T-cell (primary cell): ENCODE measurements at regions not wholly inside any gene's neighbourhood (a gene's known extent, or its start where the extent isn't known, plus 50 kb on each side); places are given as distances from the start of the nearest gene placed in this dataset.

Experiments used
- ATAC-seq, 4 experiments: fragments of 200-7000 bp in 3 of 4; fragments of 150-1000 bp in 1 of 4; cut with Tn5 transposase; replicated peaks in 1 of 4; 1 replicate in 3 of 4; 2 replicates in 1 of 4; pipeline ENCODE4 v1.10.0; 2021; ENCODE audit warnings: moderate library complexity in 3 of 4, mild to moderate bottlenecking in 2 of 4, moderate number of reproducible peaks in 1 of 4
- CTCF ChIA-PET, 2 donors: fragments of 300-600 bp; sonication (Branson Sonifier 250); formaldehyde crosslinking; loops; one replicate each; lab custom pipeline; 2022; ENCODE audit warnings: antibody characterized with exemption in 2 of 2; lab: Charles Lee
- POLR2A ChIA-PET, 2 donors: fragments of 300-600 bp; sonication (Branson Sonifier 250); formaldehyde crosslinking; loops; one replicate each; lab custom pipeline; 2022; ENCODE audit warnings: antibody characterized with exemption in 2 of 2; lab: Charles Lee
- DNase-seq, 35 experiments: peaks; one replicate each; pipeline versions ENCODE4 v3.0.0 to v3.0.0-alpha.2; 2013 to 2023
- H3K27ac ChIP-seq: one replicate; pipeline ENCODE4 v1.5.1; 2013; ENCODE audit warnings: low read length
- H3K27me3 ChIP-seq, 2 experiments: replicated peaks in 1 of 2; 1 replicate in 1 of 2; 2 replicates in 1 of 2; pipeline versions ENCODE4 v1.6.1 to v1.7.0; 2013; ENCODE audit warnings: low read length in 1 of 2, mixed read lengths in 1 of 2; ENCODE audit not compliant: control insufficient read depth in 2 of 2, insufficient read depth in 2 of 2; ENCODE audit errors: extremely low read depth in 1 of 2
- H3K36me3 ChIP-seq, 2 donors: 1 replicate in 1 of 2; 2 replicates in 1 of 2; pipeline versions ENCODE4 v1.6.1 to v1.7.0; 2013; ENCODE audit warnings: low read length in 1 of 2; ENCODE audit not compliant: control insufficient read depth in 2 of 2, insufficient read depth in 1 of 2; ENCODE audit errors: extremely low read depth in 1 of 2
- H3K4me1 ChIP-seq, 2 experiments: 1 replicate in 1 of 2; 2 replicates in 1 of 2; pipeline versions ENCODE4 v1.6.1 to v1.7.0; 2013; ENCODE audit warnings: low read length in 2 of 2, mixed read lengths in 1 of 2; ENCODE audit not compliant: insufficient read depth in 2 of 2, control insufficient read depth in 1 of 2; ENCODE audit errors: extremely low read depth in 1 of 2
- H3K4me3 ChIP-seq, 2 donors: 1 replicate in 1 of 2; 2 replicates in 1 of 2; pipeline versions ENCODE4 v1.5.1 to v1.7.0; 2013; ENCODE audit warnings: mild to moderate bottlenecking in 2 of 2, low read length in 1 of 2, moderate library complexity in 1 of 2; ENCODE audit not compliant: control insufficient read depth in 1 of 2; ENCODE audit errors: extremely low read depth in 1 of 2
- H3K9me3 ChIP-seq: 2 replicates; pipeline ENCODE4 v1.7.0; 2013
- H3K27ac Mint-ChIP-seq, 2 donors: one replicate each; pipeline ENCODE4 v1.8.0; 2020 to 2021; ENCODE audit warnings: mild to moderate bottlenecking in 2 of 2, mixed read lengths in 2 of 2
- H3K27me3 Mint-ChIP-seq, 2 donors: one replicate each; pipeline ENCODE4 v1.8.0; 2021 to 2022; ENCODE audit warnings: mixed read lengths in 2 of 2
- H3K36me3 Mint-ChIP-seq: one replicate; pipeline ENCODE4 v1.8.0; 2021; ENCODE audit warnings: mixed read lengths
- H3K4me1 Mint-ChIP-seq, 3 donors: one replicate each; pipeline ENCODE4 v1.8.0; 2020 to 2022; ENCODE audit warnings: mixed read lengths in 3 of 3, mild to moderate bottlenecking in 1 of 3
- H3K4me3 Mint-ChIP-seq, 3 donors: one replicate each; pipeline ENCODE4 v1.8.0; 2020 to 2022; ENCODE audit warnings: mild to moderate bottlenecking in 3 of 3, mixed read lengths in 3 of 3, moderate library complexity in 3 of 3
- H3K9me3 Mint-ChIP-seq, 3 donors: one replicate each; pipeline ENCODE4 v1.8.0; 2020 to 2022; ENCODE audit warnings: mixed read lengths in 3 of 3
- WGBS: methylation state at CpG from one replicate; pipeline ENCODE4 v1.1.5; 2013; ENCODE audit warnings: missing lambda C conversion rate; ENCODE audit not compliant: insufficient coverage; 5-methylcytosine and 5-hydroxymethylcytosine counted together

- 50% methylated on average over 2 of the region's 2 CpGs for WGBS
- no peak overlapping the region for H3K27ac Mint-ChIP-seq
- Histone ChIP-seq H3K36me3 (no peaks in the 10 kb centered on the region), H3K4me1 (no peaks in the 10 kb centered on the region), H3K27ac (no peak overlapping the region), H3K9me3 (no peaks in the 10 kb centered on the region), H3K4me3 (no peak overlapping the region), H3K27me3 (no peaks in the 10 kb centered on the region)
- CTCF ChIA-PET: no interaction called here
- H3K4me1 Mint-ChIP-seq: no peaks in the 10 kb centered on the region
- no peaks in the 10 kb centered on the region for H3K27me3 Mint-ChIP-seq
- no peaks in the 10 kb centered on the region for H3K36me3 Mint-ChIP-seq
- DNase-seq: no peak
- POLR2A ChIA-PET: interaction anchor here in 1 of 2 donors (0.6 kb wide), 1 partner anchor 24 kb away, joined by 3 read pairs; no protein-coding TSS in a partner anchor
- no peak overlapping the region for H3K4me3 Mint-ChIP-seq
- H3K9me3 Mint-ChIP-seq: peaks cover 0 to 11% (median 1%) of the 10 kb centered on the region in 3 donors
- no peak for ATAC-seq
Observed at GRCh38 chr3:180092889-180093288, 56.2 kb upstream of the PEX5L start.

- Histone ChIP-seq H3K4me3 (no peak overlapping the region), H3K36me3 (no peaks in the 10 kb centered on the region), H3K27me3 (no peaks in the 10 kb centered on the region), H3K27ac (no peak overlapping the region), H3K4me1 (no peaks in the 10 kb centered on the region), H3K9me3 (no peaks in the 10 kb centered on the region)
- ChIA-PET CTCF (no interaction called here), POLR2A (no interaction called here)
- peaks cover 0 to 11% (median 1%) of the 10 kb centered on the region in 3 donors for H3K9me3 Mint-ChIP-seq
- H3K4me3 Mint-ChIP-seq: no peak overlapping the region
- ATAC-seq: no peak
- H3K4me1 Mint-ChIP-seq: no peaks in the 10 kb centered on the region
- H3K36me3 Mint-ChIP-seq: no peaks in the 10 kb centered on the region
- H3K27me3 Mint-ChIP-seq: no peaks in the 10 kb centered on the region
- H3K27ac Mint-ChIP-seq: no peak overlapping the region
- 100% methylated on average over 1 of the region's 1 CpG for WGBS
- no peak for DNase-seq
Observed at GRCh38 chr3:180093535-180093934, 56.8 kb upstream of the PEX5L start.

- H3K4me3 Mint-ChIP-seq: no peak overlapping the region
- Histone ChIP-seq H3K9me3 (no peaks in the 10 kb centered on the region), H3K27ac (no peak overlapping the region), H3K4me3 (no peak overlapping the region), H3K4me1 (no peaks in the 10 kb centered on the region), H3K36me3 (no peaks in the 10 kb centered on the region), H3K27me3 (no peaks in the 10 kb centered on the region)
- POLR2A ChIA-PET: no interaction called here
- H3K36me3 Mint-ChIP-seq: no peaks in the 10 kb centered on the region
- no peaks in the 10 kb centered on the region for H3K27me3 Mint-ChIP-seq
- CTCF ChIA-PET: no interaction called here
- no peaks in the 10 kb centered on the region for H3K4me1 Mint-ChIP-seq
- DNase-seq: no peak
- H3K9me3 Mint-ChIP-seq: peaks cover 0 to 2% (median 0%) of the 10 kb centered on the region in 3 donors
- H3K27ac Mint-ChIP-seq: no peak overlapping the region
- ATAC-seq: no peak
- WGBS: no CpG with 5 or more reads among the region's 1 CpG
Observed at GRCh38 chr3:180097626-180098025, 60.9 kb upstream of the PEX5L start.

GRCh38 chr3:180102134-180102533 lies 65.4 kb upstream of the PEX5L start:
- no peaks in the 10 kb centered on the region for H3K36me3 ChIP-seq
- H3K4me1 ChIP-seq: no peaks in the 10 kb centered on the region
- no peak overlapping the region for H3K27ac ChIP-seq
- CTCF ChIA-PET: no interaction called here
- no peak overlapping the region for H3K4me3 ChIP-seq
- no peaks in the 10 kb centered on the region for H3K27me3 ChIP-seq
- Mint-ChIP-seq H3K36me3 (no peaks in the 10 kb centered on the region), H3K27ac (no peak overlapping the region), H3K4me1 (no peaks in the 10 kb centered on the region), H3K4me3 (no peak overlapping the region), H3K9me3 (no peaks in the 10 kb centered on the region), H3K27me3 (peaks cover 0 to 8% of the 10 kb centered on the region in 2 donors)
- H3K9me3 ChIP-seq: no peaks in the 10 kb centered on the region
- no peak for DNase-seq
- 97% methylated on average over 4 of the region's 11 CpGs for WGBS
- POLR2A ChIA-PET: no interaction called here
- ATAC-seq: no peak

- Histone ChIP-seq H3K9me3 (no peaks in the 10 kb centered on the region), H3K4me3 (no peak overlapping the region), H3K27ac (no peak overlapping the region), H3K36me3 (no peaks in the 10 kb centered on the region), H3K27me3 (no peaks in the 10 kb centered on the region), H3K4me1 (no peaks in the 10 kb centered on the region)
- H3K27ac Mint-ChIP-seq: no peak overlapping the region
- ChIA-PET CTCF (no interaction called here), POLR2A (no interaction called here)
- no peak for DNase-seq
- H3K4me3 Mint-ChIP-seq: no peak overlapping the region
- no peaks in the 10 kb centered on the region for H3K4me1 Mint-ChIP-seq
- peaks cover 0 to 8% of the 10 kb centered on the region in 2 donors for H3K27me3 Mint-ChIP-seq
- no peaks in the 10 kb centered on the region for H3K36me3 Mint-ChIP-seq
- no peak for ATAC-seq
- H3K9me3 Mint-ChIP-seq: no peaks in the 10 kb centered on the region
- 67% methylated on average over 1 of the region's 1 CpG for WGBS
Observed at GRCh38 chr3:180102604-180103003, 65.9 kb upstream of the PEX5L start.

GRCh38 chr3:180116203-180116602 lies 79.5 kb upstream of the PEX5L start:
- no peak overlapping the region for H3K27ac Mint-ChIP-seq
- no peaks in the 10 kb centered on the region for H3K27me3 Mint-ChIP-seq
- CTCF ChIA-PET: no interaction called here
- Histone ChIP-seq H3K36me3 (no peaks in the 10 kb centered on the region), H3K4me1 (no peaks in the 10 kb centered on the region), H3K27me3 (no peaks in the 10 kb centered on the region), H3K4me3 (no peak overlapping the region), H3K27ac (no peak overlapping the region), H3K9me3 (no peaks in the 10 kb centered on the region)
- no CpG with 5 or more reads among the region's 4 CpGs for WGBS
- H3K4me3 Mint-ChIP-seq: no peak overlapping the region
- no peaks in the 10 kb centered on the region for H3K4me1 Mint-ChIP-seq
- POLR2A ChIA-PET: no interaction called here
- peaks cover 0 to 3% (median 0%) of the 10 kb centered on the region in 3 donors for H3K9me3 Mint-ChIP-seq
- no peak for DNase-seq
- no peak for ATAC-seq
- H3K36me3 Mint-ChIP-seq: no peaks in the 10 kb centered on the region

- no peaks in the 10 kb centered on the region for H3K27me3 Mint-ChIP-seq
- no peak overlapping the region for H3K4me3 ChIP-seq
- no peaks in the 10 kb centered on the region for H3K4me1 ChIP-seq
- H3K36me3 Mint-ChIP-seq: no peaks in the 10 kb centered on the region
- POLR2A ChIA-PET: interaction anchor here in 1 of 2 donors (0.6 kb wide), 1 partner anchor 24 kb away, joined by 3 read pairs; no protein-coding TSS in a partner anchor
- H3K4me1 Mint-ChIP-seq: no peaks in the 10 kb centered on the region
- DNase-seq (no peak), ATAC-seq (no peak)
- no peak overlapping the region for H3K27ac Mint-ChIP-seq
- H3K27ac ChIP-seq: no peak overlapping the region
- H3K4me3 Mint-ChIP-seq: no peak overlapping the region
- no peaks in the 10 kb centered on the region for H3K36me3 ChIP-seq
- CTCF ChIA-PET: no interaction called here
- WGBS: 0% methylated on average over 1 of the region's 2 CpGs
- H3K9me3 Mint-ChIP-seq: peaks cover 0 to 5% (median 0%) of the 10 kb centered on the region in 3 donors
- no peaks in the 10 kb centered on the region for H3K9me3 ChIP-seq
- no peaks in the 10 kb centered on the region for H3K27me3 ChIP-seq
Observed at GRCh38 chr3:180116658-180117057, 79.9 kb upstream of the PEX5L start.
